NCI-H2171 (cell line): ENCODE measurements at regions not wholly inside any gene's neighbourhood (a gene's known extent, or its start where the extent isn't known, plus 50 kb on each side); places are given as distances from the start of the nearest gene placed in this dataset.
"Not testable (repeated sequence)": the region's sequence is repeated elsewhere in the genome, so short reads cannot be mapped to it uniquely, and the experiment has no call there.

Experiments
- DNase-seq: peaks from one replicate; lab custom pipeline; 2025; lab: John Stamatoyannopoulos, UW

GRCh38 chr6:158920311-158920905 lies 79.6 kb downstream of the RSPH3 start:
- no peak for DNase-seq

GRCh38 chr6:158919865-158920264 lies 80.1 kb downstream of the RSPH3 start:
- DNase-seq, result no peak

GRCh38 chr6:158916617-158917016 lies 83.4 kb downstream of the RSPH3 start:
- DNase-seq, result no peak

DNA sequence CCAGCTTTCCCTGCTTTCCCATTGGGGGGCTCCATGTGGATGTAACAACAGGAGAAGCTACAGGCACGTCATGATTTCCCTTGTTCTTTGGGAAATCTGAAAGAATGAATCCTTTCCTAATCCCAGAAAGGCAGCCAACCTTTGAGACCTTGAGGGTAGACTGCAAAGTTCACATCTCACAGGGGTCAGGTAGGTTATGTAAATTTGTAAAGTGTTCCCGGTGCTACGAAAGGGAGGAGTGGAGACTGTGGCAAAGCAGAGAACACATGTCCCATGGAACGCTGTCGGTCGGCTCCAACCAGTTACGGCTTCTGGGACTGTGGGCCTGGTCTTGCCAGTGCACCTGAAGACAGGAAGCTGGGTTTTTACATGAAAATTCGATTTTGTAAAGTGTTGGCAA lies 85.1 kb downstream of the RSPH3 start:
- no peak for DNase-seq

DNA sequence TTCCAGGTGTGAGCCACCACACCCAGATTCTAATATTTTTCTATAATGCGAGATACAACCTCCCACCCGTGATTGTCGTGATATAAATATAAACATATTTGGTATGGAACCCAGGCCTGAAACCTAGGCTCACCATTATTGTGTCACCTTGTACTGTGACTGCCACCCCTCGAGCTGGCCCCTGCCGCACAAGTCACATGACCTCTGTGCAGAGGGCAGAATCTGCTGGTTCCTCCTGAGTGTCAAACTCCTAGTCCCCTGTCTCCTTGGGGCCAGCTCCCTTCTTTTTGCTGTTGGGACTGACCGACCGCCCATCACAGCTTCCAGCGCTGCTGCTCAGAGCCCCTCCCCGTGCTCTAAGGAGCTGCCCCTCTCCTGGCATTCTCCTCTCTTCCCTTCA lies 86.4 kb downstream of the RSPH3 start:
- DNase-seq, result no peak

GRCh38 chr6:158912655-158913054 lies 87.3 kb downstream of the RSPH3 start:
- no peak for DNase-seq

DNA sequence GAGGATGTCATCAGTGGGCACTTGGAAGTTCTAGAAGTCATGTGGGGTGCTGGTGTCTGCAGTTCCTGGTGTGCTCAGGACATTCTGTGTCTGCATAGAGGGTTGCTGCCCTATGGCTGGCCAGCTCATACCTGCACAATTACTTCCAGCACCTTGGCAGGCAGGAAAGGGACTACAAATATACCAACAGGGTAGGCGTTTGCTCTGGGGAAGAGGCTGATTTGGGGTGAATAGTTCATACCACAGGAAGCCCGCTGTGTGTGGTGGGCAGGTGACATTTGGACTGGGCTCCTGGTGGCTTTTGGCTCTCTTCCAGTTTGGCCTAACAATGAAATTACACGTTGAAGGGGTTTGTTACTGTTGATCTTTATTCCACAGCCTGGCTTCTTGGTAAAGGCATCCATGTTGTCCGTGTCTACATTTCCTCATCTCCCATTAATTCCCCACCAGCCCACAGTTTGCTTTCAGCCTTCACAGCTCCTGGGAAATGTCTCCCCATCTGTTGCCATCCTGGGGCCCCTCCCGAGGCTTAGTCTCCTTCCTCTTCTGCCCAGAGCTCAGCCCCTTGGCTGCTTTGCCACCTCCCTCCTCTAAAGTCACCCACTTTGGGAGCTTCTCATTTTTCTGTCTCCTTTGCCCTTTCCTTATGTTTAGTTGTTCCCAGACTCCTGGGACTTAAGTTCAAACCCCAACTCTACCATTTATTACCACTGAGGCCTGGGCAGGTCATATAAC lies 88.1 kb downstream of the RSPH3 start:
- no peak for DNase-seq

DNA sequence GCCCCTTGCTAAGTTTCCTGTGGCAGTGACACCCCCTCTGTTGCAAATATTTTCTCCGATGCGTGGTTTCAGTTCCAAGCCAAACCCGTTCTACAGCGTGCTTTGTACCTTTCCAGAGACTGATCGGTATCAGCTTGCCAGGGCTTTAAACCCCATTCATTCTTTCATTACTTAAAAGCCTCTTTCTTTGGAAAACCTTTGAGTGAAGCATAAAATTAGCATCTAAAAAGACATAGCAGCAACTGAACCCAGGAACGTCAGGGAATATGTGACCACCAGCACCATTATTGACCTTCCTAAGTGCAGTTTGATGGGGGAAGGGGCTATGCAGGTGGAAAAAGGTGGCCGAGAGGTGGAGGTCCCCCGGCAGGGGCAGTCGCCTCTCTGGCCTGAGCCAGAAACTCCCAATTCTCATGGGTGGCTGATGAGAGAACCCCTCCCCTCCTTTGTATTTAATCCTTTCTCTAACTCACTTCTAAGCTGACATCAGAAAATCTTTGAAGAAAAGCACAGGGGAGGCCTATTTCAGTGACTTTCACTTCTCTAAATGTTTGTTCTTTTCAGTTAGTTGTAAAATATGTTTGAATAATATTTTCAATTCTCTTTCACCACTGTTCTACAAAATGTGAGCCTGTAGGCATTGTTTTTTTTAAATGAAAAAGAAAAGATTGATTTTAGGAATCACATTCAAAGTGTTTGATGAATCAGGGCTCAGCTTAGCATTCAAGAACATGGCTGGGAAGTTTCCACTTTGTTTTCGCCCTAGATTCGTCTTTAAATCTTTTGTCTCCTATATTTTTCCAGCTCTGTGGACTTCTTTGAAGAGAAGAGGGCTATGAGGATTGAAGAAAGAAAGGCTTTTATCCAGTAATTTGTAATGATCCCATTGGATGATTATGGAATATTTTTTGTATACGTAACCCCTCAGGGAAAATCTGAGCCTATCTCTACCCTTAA lies 89.2 kb downstream of the RSPH3 start:
- no peak for DNase-seq

DNA sequence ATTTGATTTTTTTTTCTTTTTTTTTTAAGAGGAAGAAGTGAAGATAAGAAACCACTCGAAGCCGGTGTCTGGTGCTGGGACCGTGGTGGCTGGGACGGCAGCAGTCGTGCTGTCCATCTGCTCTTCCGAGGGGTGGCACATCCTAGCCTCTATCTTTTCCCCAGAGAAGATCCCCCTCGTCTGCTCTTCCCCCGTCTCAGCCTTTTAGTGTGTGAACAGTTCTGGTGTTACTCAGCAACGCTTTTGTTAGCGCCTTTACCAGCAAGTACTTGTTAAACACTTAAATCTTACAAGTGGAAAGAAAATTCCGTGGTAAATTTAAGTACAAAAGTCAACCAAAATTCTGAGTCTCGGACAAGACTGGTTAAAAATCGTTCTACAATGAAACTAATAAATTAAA lies 90.1 kb downstream of the RSPH3 start:
- no peak for DNase-seq

DNA sequence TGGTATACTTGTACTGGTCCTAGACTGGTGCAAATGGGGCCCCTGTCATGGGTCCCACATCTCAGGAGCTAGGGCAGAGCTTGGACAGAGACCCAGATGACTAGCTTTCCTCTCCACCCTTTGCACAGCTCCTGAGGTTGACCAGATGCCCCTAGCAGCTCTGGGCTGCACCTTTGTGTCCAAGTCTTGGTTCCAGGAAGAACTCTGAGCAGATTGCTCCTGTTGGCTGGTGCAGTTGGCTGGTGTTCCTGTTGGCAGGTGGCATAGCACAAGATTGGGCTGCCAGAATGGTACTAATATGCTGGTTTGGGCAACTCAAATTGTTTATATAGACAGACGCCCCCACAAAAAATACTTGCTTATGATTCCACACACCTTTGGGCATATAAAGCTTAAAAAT lies 89.4 kb upstream of the EZR start:
- DNase-seq, result no peak

DNA sequence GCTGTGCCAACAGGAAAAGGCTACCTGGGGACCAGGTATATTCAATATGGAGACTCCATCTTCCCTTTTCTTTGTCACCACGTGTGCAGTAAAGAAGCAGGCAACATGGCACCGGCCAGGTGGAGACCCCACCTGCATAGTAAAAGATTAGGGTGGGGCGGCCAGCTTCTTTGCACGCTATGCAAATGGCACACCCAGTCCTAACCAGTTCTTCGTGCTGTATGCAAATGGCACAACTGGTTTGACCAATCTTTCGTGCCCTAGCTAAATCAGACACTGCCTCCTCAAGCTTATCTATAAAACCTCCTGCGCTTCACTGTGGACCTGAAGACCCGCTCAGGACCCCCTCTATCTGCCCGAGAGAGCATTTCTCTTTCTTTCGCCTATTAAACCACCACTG lies 88.8 kb upstream of the EZR start:
- no peak for DNase-seq

- no peak for DNase-seq
Measured at GRCh38 chr6:158906926-158907325, 87.8 kb upstream of the EZR start.

GRCh38 chr6:158905277-158905676 lies 86.1 kb upstream of the EZR start:
- DNase-seq, result no peak

DNA sequence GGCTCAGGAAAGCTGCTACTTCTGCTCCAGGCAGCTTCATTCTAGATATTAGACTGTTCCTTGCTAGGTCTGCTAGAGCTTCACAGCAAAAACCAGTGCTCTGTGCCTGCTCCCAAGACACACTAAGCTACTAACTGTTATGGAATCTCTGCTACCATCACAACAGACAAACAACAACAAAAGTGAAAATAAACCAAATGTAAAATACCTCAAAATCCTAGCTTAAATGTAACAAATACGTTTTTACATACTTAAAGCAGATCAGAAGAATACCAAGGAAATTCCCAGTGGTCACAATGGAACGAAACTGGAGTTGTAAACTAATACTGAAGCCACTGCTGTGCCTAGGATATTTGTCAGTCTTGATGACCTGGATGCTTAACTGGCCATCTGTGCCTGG lies 84.6 kb upstream of the EZR start:
- no peak for DNase-seq

DNA sequence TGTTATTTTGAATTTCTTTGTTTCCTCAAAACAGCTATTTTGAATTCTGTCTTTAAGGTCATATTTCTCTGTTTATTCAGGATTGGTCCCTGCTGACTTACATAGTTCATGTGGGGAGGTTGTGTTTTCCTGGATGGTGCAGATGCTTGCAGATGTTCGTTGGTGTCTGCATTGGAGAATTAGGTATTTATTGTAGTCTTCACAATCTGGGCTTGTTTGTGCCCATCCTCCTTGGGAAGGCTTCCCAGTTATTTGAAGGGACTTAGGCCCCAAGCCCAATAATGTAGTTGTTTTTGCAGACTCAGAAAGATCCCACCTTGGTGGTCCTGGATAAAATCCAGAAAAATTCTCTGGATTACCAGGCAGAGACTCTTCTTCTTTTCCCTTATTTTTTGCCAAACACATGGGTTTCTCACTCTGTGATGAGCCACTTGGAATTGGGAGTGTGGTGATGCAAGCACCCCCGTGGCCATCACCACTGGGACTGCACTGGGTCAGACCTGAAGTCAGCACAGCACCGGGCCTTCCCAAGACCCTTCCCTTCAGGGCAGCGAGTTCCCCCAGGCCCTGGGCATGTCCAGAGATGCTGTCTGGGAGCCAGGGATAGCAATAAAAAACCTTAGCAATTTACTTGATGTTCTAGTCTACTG lies 81.6 kb upstream of the EZR start:
- no peak for DNase-seq

GRCh38 chr6:158897236-158897635 lies 78.1 kb upstream of the EZR start:
- DNase-seq, result no peak

GRCh38 chr6:158895661-158896060 lies 76.5 kb upstream of the EZR start:
- DNase-seq, result no peak

DNA sequence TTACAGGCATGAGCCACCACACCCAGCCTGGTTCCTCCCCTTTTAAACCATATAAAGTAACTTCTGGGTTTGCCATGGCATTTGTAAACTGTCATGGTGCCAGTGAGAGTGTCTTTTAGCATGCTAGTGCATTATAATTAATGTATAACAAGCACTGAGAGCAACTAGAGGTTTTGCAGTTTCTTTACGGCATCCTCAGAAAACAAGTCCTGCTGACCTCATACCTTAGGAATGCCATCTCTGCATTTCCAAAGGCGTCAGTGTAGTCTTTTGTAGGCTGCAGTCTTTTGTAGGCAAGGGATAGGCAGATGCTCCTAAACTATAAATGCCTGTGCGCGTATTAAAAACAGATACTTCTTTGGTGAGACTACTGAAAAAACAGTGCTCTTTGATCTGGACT lies 75.0 kb upstream of the EZR start:
- DNase-seq, result no peak

- no peak for DNase-seq
Measured at GRCh38 chr6:158892266-158892665, 73.1 kb upstream of the EZR start.

- DNase-seq, result not testable (repeated sequence)
Measured at GRCh38 chr6:158891560-158891959, 72.4 kb upstream of the EZR start.

GRCh38 chr6:158888171-158888570 lies 69.0 kb upstream of the EZR start:
- not testable (repeated sequence) for DNase-seq

- not testable (repeated sequence) for DNase-seq
Measured at GRCh38 chr6:158886346-158886977, 67.3 kb upstream of the EZR start.
